RWPE2 (cell line): ENCODE measurements at regions not wholly inside any gene's neighbourhood (a gene's known extent, or its start where the extent isn't known, plus 50 kb on each side); places are given as distances from the start of the nearest gene placed in this dataset.

Experiments
- ATAC-seq: fragments of 200-7000 bp; cut with Tn5 transposase; 3 replicates; pipeline ENCODE4 v1.9.1; 2021; ENCODE audit warnings: low read depth
- DNase-seq: peaks from one replicate; pipeline ENCODE4 v3.0.0-alpha.2; 2020; ENCODE audit warnings: low spot score
- H3K27ac ChIP-seq: fragments of 450-650 bp; 2 replicates; pipeline ENCODE4 v1.5.1; 2017; ENCODE audit warnings: mild to moderate bottlenecking; ENCODE audit not compliant: poor library complexity, severe bottlenecking
- H3K27me3 ChIP-seq: fragments of 250-450 bp; sonication (Bioruptor Pico); 2 replicates; pipeline ENCODE4 v1.5.1; 2021; ENCODE audit warnings: mild to moderate bottlenecking, moderate library complexity; ENCODE audit not compliant: insufficient read depth, poor library complexity, severe bottlenecking
- H3K36me3 ChIP-seq: fragments of 250-450 bp; sonication (Bioruptor Pico); 2 replicates; pipeline ENCODE4 v1.5.1; 2020; ENCODE audit warnings: low read depth, mild to moderate bottlenecking, moderate library complexity
- H3K4me1 ChIP-seq: fragments of 250-450 bp; sonication (Bioruptor Pico); 2 replicates; pipeline ENCODE4 v1.5.1; 2021; ENCODE audit warnings: mild to moderate bottlenecking, moderate library complexity; ENCODE audit not compliant: insufficient read depth, poor library complexity, severe bottlenecking
- H3K4me3 ChIP-seq: fragments of 250-450 bp; sonication (Bioruptor Pico); 2 replicates; pipeline ENCODE4 v1.5.1; 2021; ENCODE audit warnings: mild to moderate bottlenecking, moderate library complexity; ENCODE audit not compliant: severe bottlenecking
- H3K9me3 ChIP-seq: fragments of 250-450 bp; sonication (Bioruptor Pico); 2 replicates; pipeline ENCODE4 v1.5.1; 2021; ENCODE audit warnings: mild to moderate bottlenecking, moderate library complexity; ENCODE audit not compliant: severe bottlenecking
- TF ChIP-seq, protein P1 (sequence below): fragments of 450-650 bp; IDR thresholded peaks from one replicate; pipeline ENCODE4 v1.5.1; 2017; ENCODE audit warnings: mild to moderate bottlenecking, moderate library complexity; ENCODE audit not compliant: poor library complexity, severe bottlenecking

GRCh38 chr2:59259913-59260312, 1018.8 kb upstream of the FANCL start:
- Histone ChIP-seq H3K9me3 (no peaks in the 10 kb centered on the region), H3K4me3 (no peak overlapping the region), H3K4me1 (no peaks in the 10 kb centered on the region), H3K27me3 (no peaks in the 10 kb centered on the region), H3K36me3 (no peaks in the 10 kb centered on the region), H3K27ac (no peak overlapping the region)
- no peak for DNase-seq
- no peak for ATAC-seq
- TF ChIP-seq, protein P1, sequence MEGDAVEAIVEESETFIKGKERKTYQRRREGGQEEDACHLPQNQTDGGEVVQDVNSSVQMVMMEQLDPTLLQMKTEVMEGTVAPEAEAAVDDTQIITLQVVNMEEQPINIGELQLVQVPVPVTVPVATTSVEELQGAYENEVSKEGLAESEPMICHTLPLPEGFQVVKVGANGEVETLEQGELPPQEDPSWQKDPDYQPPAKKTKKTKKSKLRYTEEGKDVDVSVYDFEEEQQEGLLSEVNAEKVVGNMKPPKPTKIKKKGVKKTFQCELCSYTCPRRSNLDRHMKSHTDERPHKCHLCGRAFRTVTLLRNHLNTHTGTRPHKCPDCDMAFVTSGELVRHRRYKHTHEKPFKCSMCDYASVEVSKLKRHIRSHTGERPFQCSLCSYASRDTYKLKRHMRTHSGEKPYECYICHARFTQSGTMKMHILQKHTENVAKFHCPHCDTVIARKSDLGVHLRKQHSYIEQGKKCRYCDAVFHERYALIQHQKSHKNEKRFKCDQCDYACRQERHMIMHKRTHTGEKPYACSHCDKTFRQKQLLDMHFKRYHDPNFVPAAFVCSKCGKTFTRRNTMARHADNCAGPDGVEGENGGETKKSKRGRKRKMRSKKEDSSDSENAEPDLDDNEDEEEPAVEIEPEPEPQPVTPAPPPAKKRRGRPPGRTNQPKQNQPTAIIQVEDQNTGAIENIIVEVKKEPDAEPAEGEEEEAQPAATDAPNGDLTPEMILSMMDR, result no peak

- H3K27ac ChIP-seq, result no peak overlapping the region
Observed at GRCh38 chr2:59256290-59256689, 1015.2 kb upstream of the FANCL start.

GRCh38 chr2:59254279-59254678, 1013.2 kb upstream of the FANCL start:
- TF ChIP-seq, protein P1, result no peak
- DNase-seq (no peak), ATAC-seq (no peak)
- Histone ChIP-seq H3K4me1 (no peaks in the 10 kb centered on the region), H3K27me3 (peaks cover 14% of the 10 kb centered on the region), H3K9me3 (no peaks in the 10 kb centered on the region), H3K36me3 (no peaks in the 10 kb centered on the region), H3K4me3 (no peak overlapping the region), H3K27ac (no peak overlapping the region)

More at GRCh38 chr2:59256290-59256689, 1015.2 kb upstream of the FANCL start:
- ATAC-seq (no peak), DNase-seq (no peak)
- Histone ChIP-seq H3K4me3 (no peak overlapping the region), H3K4me1 (no peaks in the 10 kb centered on the region), H3K27me3 (no peaks in the 10 kb centered on the region), H3K36me3 (no peaks in the 10 kb centered on the region), H3K9me3 (no peaks in the 10 kb centered on the region)
- TF ChIP-seq, protein P1, result no peak

DNA sequence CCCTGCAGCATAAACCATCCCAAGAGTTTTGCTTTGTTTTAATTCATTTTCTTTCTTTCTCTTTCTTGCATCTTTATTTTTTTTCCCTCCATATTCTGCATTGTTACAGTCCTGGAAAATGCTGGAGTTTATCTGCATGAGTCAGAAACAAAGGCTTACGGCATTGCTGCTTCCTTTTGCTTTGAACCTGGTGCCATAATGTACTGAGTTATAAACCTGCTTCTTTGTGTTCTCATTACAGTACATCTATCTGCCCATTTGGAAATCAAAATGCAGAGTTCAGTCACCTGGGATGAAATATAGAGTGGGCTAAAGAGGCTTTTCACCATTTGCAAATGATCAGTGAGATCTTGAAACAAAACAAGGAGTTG, 1009.2 kb upstream of the FANCL start:
- H3K36me3 ChIP-seq, result no peaks in the 10 kb centered on the region
- no peak for ATAC-seq
- no peak overlapping the region for H3K27ac ChIP-seq
- H3K4me1 ChIP-seq, result no peaks in the 10 kb centered on the region
- H3K4me3 ChIP-seq, result no peak overlapping the region
- TF ChIP-seq, protein P1, result no peak
- no peaks in the 10 kb centered on the region for H3K9me3 ChIP-seq
- peaks cover 19% of the 10 kb centered on the region for H3K27me3 ChIP-seq
- DNase-seq, result no peak

- DNase-seq, result no peak
- no peak for ATAC-seq
Observed at GRCh38 chr2:59249441-59250306, 1008.5 kb upstream of the FANCL start.

More at GRCh38 chr2:59249441-59250306, 1008.5 kb upstream of the FANCL start:
- TF ChIP-seq, protein P1, result no peak
- H3K4me1 ChIP-seq, result no peaks in the 10 kb centered on the region
- no peaks in the 10 kb centered on the region for H3K36me3 ChIP-seq
- H3K27me3 ChIP-seq, result peaks cover 19% of the 10 kb centered on the region
- H3K9me3 ChIP-seq, result no peaks in the 10 kb centered on the region
- H3K4me3 ChIP-seq, result no peak overlapping the region
- H3K27ac ChIP-seq, result no peak overlapping the region
